HepG2 (cell line): ENCODE measurements at regions not wholly inside any gene's neighbourhood (a gene's known extent, or its start where the extent isn't known, plus 50 kb on each side); places are given as distances from the start of the nearest gene placed in this dataset.

Experiments used
- NR2F2 ChIP-seq: IDR thresholded peaks from 2 replicates; pipeline ENCODE4 v1.6.1; 2012; ENCODE audit warnings: low read depth, inconsistent platforms, borderline replicate concordance
- POLR2A ChIP-seq, 2 experiments: IDR thresholded peaks; 2 replicates each; pipeline ENCODE4 v1.6.1; 2011; ENCODE audit warnings: low read depth in 2 of 2, low read length in 2 of 2, mild to moderate bottlenecking in 1 of 2, moderate library complexity in 1 of 2; ENCODE audit not compliant: insufficient read depth in 1 of 2
- ZNF337 ChIP-seq: sonication (generic); formaldehyde crosslinking; IDR thresholded peaks from 2 replicates; pipeline ENCODE4 v1.5.1; 2020; ENCODE audit warnings: missing genetic modification reagents, low read depth, mild to moderate bottlenecking, borderline replicate concordance
- TF ChIP-seq, protein P1 (sequence below), 2 experiments: sonication (generic) in 1 of 2; formaldehyde crosslinking in 1 of 2; IDR thresholded peaks; 2 replicates each; pipeline versions ENCODE4 v1.4.0 to v1.6.1; 2018 to 2020; ENCODE audit warnings: missing genetic modification reagents in 2 of 2, borderline replicate concordance in 1 of 2, low read depth in 1 of 2, mild to moderate bottlenecking in 1 of 2, missing biosample characterization in 1 of 2
- TF ChIP-seq, protein P2 (sequence below): sonication (generic); formaldehyde crosslinking; conservative IDR thresholded peaks from 2 replicates; pipeline ENCODE4 v1.8.0; 2022; ENCODE audit warnings: mild to moderate bottlenecking, moderate library complexity, missing genetic modification reagents

DNA sequence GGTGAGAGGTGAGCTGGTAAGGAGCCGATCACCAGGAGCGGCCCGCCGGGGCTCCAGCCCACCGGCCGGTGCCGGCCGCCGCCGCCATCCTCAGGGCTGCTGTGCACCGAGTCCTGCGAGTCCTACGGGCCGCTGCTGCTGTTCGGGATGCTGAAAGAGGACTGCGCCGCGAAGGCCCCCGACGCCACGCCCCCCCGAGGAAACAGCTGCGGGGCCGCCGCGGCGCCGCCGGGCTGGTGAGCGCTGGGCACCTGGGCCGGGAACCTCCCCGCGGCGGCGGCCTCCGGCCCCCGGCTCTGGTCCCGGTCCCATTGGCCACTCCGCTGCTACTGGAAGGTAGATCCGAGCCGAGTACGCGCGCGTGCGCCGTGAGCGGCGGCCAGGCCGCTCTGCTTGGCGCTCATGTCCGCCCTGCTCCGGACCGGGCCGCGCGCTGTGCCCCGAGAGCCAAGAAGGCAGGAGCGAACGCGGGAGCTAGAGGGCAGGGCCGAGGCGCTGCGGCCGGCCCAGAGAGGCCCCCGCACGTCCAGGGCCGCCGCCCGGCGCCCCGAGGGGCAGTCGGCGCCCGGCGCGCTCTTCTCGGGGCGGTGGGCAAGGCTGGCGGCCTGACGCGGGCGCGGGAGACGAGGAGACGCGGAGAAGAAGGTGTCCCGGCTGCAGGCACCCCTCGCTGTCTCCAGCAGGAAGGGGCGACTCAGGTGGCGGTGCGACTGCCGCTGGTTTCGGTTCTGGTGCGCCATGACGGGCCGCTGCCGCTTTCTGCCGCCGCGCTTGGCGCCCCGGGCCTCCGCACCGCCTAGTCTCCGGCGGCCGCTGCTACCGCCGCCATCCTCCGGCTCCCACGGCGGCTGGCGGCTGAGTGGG is 121.3 kb upstream of the WIPF3 start:
- TF ChIP-seq, protein P1, sequence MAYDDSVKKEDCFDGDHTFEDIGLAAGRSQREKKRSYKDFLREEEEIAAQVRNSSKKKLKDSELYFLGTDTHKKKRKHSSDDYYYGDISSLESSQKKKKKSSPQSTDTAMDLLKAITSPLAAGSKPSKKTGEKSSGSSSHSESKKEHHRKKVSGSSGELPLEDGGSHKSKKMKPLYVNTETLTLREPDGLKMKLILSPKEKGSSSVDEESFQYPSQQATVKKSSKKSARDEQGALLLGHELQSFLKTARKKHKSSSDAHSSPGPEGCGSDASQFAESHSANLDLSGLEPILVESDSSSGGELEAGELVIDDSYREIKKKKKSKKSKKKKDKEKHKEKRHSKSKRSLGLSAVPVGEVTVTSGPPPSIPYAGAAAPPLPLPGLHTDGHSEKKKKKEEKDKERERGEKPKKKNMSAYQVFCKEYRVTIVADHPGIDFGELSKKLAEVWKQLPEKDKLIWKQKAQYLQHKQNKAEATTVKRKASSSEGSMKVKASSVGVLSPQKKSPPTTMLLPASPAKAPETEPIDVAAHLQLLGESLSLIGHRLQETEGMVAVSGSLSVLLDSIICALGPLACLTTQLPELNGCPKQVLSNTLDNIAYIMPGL (CRISPR knock-in tag; IDR thresholded peaks at IDR 0.05; ENCODE audit: borderline replicate concordance in 1 of 2, low read depth in 1 of 2), result 0 out of 4 replicates have a peak, but pooled peaks of 1 of the 2 experiments have one; percentile 26
- TF ChIP-seq, protein P2, sequence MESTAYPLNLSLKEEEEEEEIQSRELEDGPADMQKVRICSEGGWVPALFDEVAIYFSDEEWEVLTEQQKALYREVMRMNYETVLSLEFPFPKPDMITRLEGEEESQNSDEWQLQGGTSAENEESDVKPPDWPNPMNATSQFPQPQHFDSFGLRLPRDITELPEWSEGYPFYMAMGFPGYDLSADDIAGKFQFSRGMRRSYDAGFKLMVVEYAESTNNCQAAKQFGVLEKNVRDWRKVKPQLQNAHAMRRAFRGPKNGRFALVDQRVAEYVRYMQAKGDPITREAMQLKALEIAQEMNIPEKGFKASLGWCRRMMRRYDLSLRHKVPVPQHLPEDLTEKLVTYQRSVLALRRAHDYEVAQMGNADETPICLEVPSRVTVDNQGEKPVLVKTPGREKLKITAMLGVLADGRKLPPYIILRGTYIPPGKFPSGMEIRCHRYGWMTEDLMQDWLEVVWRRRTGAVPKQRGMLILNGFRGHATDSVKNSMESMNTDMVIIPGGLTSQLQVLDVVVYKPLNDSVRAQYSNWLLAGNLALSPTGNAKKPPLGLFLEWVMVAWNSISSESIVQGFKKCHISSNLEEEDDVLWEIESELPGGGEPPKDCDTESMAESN (CRISPR knock-in tag), result 0 out of 2 replicates have a peak, but pooled peaks have one; percentile 36
- TF ChIP-seq NR2F2, result no peak
- TF ChIP-seq POLR2A (IDR thresholded peaks at IDR 0.05; ENCODE audit: insufficient read depth in 1 of 2, low read depth in 2 of 2, low read length in 2 of 2), result peak in 1 of 2 experiments; percentile 24; a peak in 1 of 4 replicates
- TF ChIP-seq ZNF337 (CRISPR knock-in tag), result no peak
